Ovary (tissue), 7 donors: ENCODE measurements at regions not wholly inside any gene's neighbourhood (a gene's known extent, or its start where the extent isn't known, plus 50 kb on each side); places are given as distances from the start of the nearest gene placed in this dataset.

Experiments used
- DNase-seq, 5 donors: peaks; one replicate each; pipeline ENCODE4 v3.0.0-alpha.2; 2019 to 2020
- H3K27ac ChIP-seq, 2 donors: fragments of 200-600 bp; one replicate each; pipeline versions ENCODE4 v1.5.1 to v1.8.0; 2019 to 2022
- H3K27me3 ChIP-seq: fragments of 200-600 bp; one replicate; pipeline ENCODE4 v1.8.0; 2022
- H3K36me3 ChIP-seq: fragments of 200-600 bp; sonication (generic); one replicate; pipeline ENCODE4 v1.5.1; 2019
- H3K4me1 ChIP-seq: one replicate; pipeline ENCODE4 v1.8.1; 2013; ENCODE audit warnings: mild to moderate bottlenecking, moderate library complexity; ENCODE audit not compliant: insufficient read depth
- H3K4me3 ChIP-seq: fragments of 200-600 bp; sonication (generic); one replicate; pipeline ENCODE4 v1.5.1; 2017
- H3K9me3 ChIP-seq, 2 donors: fragments of 200-600 bp in 1 of 2; sonication (generic) in 1 of 2; one replicate each; pipeline versions ENCODE4 v1.5.1 to v1.8.1; 2013 to 2019; ENCODE audit warnings: mild to moderate bottlenecking in 1 of 2, moderate library complexity in 1 of 2
- CTCF ChIP-seq, 3 donors: fragments of 450-650 bp in 2 of 3; fragments of 200-600 bp in 1 of 3; IDR thresholded peaks; one replicate each; pipeline versions ENCODE4 v1.5.1 to v1.8.0; 2016 to 2022; ENCODE audit warnings: antibody characterized with exemption in 3 of 3, mild to moderate bottlenecking in 1 of 3
- EP300 ChIP-seq: sonication (generic); formaldehyde crosslinking; IDR thresholded peaks from one replicate; pipeline ENCODE4 v1.6.1; 2017; ENCODE audit warnings: antibody characterized with exemption
- POLR2A ChIP-seq: fragments of 450-650 bp; IDR thresholded peaks from one replicate; pipeline ENCODE4 v1.6.1; 2017; ENCODE audit warnings: antibody characterized with exemption, mild to moderate bottlenecking, moderate library complexity
- WGBS, 3 donors: extraction: QIAGEN DNeasy Blood & Tissue Kit in 1 of 3; methylation state at CpG; one replicate each; pipeline versions ENCODE4 v1.1.5 to v1.1.7; 2013 to 2017; 5-methylcytosine and 5-hydroxymethylcytosine counted together
- intact Hi-C, 4 donors: fragments of 100-400 bp; cut with DNase I; formaldehyde crosslinking; loops; one replicate each; pipeline versions ENCODE4 v1.11.0 to v1.15.1; 2022 to 2023
- donor health status: DM: no; HTN: no; CAD: no; lungs with moderate emphysema.
- donor health status: DM: no; HTN: no; CAD: no.
- donor health status: Bipolar disorder and iron deficiency.
- donor health status: DM: no; HTN: no; CAD: no.
- donor health status: DM: yes; HTN: yes; CAD: no.

GRCh38 chr4:53929955-53930798 lies 134.2 kb downstream of the CHIC2 start:
- intact Hi-C loops, result loop anchor here (5.0 kb wide), 3 partner anchors 287 to 297 kb away; partner anchors contain the start of gene PDGFRA (in 2 of the 4)
- Histone ChIP-seq H3K36me3 (no peaks in the 10 kb centered on the region), H3K27ac (no peak overlapping the region), H3K27me3 (no peaks in the 10 kb centered on the region), H3K4me3 (no peak overlapping the region), H3K4me1 (no peaks in the 10 kb centered on the region), H3K9me3 (no peaks in the 10 kb centered on the region)
- no peak for TF ChIP-seq EP300
- TF ChIP-seq CTCF (IDR thresholded peaks at IDR 0.05), result peak; percentile 60 to 83 (median 76)
- no peak for TF ChIP-seq POLR2A
- WGBS, 3 donors, result 32 to 42% (median 38%) methylated on average over 8 of the region's 8 CpGs
- peak; percentile 65 to 87 (median 76) for DNase-seq

GRCh38 chr4:53929311-53929710 lies 135.1 kb downstream of the CHIC2 start:
- no peak overlapping the region for H3K27ac ChIP-seq
- no peaks in the 10 kb centered on the region for H3K9me3 ChIP-seq
- no peak for DNase-seq
- intact Hi-C loops, result loop anchor here in 3 of 4 donors (5.0 kb wide), 3 partner anchors 288 to 298 kb away; partner anchors contain the start of gene PDGFRA (in 1 of the 3)
- WGBS, 3 donors, result 52 to 81% (median 73%) methylated on average over 4 of the region's 4 CpGs
- H3K36me3 ChIP-seq, result no peaks in the 10 kb centered on the region
- H3K27me3 ChIP-seq, result no peaks in the 10 kb centered on the region
- H3K4me1 ChIP-seq, result no peaks in the 10 kb centered on the region
- no peak for TF ChIP-seq EP300
- TF ChIP-seq POLR2A, result no peak
- TF ChIP-seq CTCF (IDR thresholded peaks at IDR 0.05), result no peak
- no peak overlapping the region for H3K4me3 ChIP-seq

GRCh38 chr4:53928825-53929224 lies 135.6 kb downstream of the CHIC2 start:
- no peak for DNase-seq
- Histone ChIP-seq H3K27ac (no peak overlapping the region), H3K27me3 (no peaks in the 10 kb centered on the region), H3K36me3 (no peaks in the 10 kb centered on the region), H3K9me3 (no peaks in the 10 kb centered on the region), H3K4me1 (no peaks in the 10 kb centered on the region), H3K4me3 (no peak overlapping the region)
- intact Hi-C loops, result loop anchor here in 3 of 4 donors (5.0 kb wide), 3 partner anchors 288 to 298 kb away; partner anchors contain the start of gene PDGFRA (in 1 of the 3)
- TF ChIP-seq CTCF (IDR thresholded peaks at IDR 0.05) (no peak), POLR2A (no peak), EP300 (no peak)

- H3K27ac ChIP-seq, result no peak overlapping the region
- no peak overlapping the region for H3K4me3 ChIP-seq
- H3K27me3 ChIP-seq, result no peaks in the 10 kb centered on the region
- WGBS, 3 donors, result 92 to 96% (median 93%) methylated on average over 2 of the region's 2 CpGs
- no peak for DNase-seq
- no peak for TF ChIP-seq POLR2A
- no peak for TF ChIP-seq CTCF (IDR thresholded peaks at IDR 0.05)
- TF ChIP-seq EP300, result no peak
- no peaks in the 10 kb centered on the region for H3K9me3 ChIP-seq
- no peaks in the 10 kb centered on the region for H3K36me3 ChIP-seq
- no peaks in the 10 kb centered on the region for H3K4me1 ChIP-seq
- intact Hi-C loops, result loop anchor here in 3 of 4 donors (5.0 kb wide), 3 partner anchors 292 to 302 kb away; partner anchors contain the start of gene PDGFRA (in 1 of the 3)
These were observed 139.3 kb downstream of the CHIC2 start for GRCh38 chr4:53925050-53925605.
